Lower leg skin (tissue), 3 donors: ENCODE measurements at regions not wholly inside any gene's neighbourhood (a gene's known extent, or its start where the extent isn't known, plus 50 kb on each side); places are given as distances from the start of the nearest gene placed in this dataset.

Source experiments
- POLR2A ChIP-seq, 2 donors: fragments of 450-650 bp; IDR thresholded peaks; one replicate each; pipeline ENCODE4 v1.6.1; 2016 to 2017; ENCODE audit warnings: antibody characterized with exemption in 2 of 2, mild to moderate bottlenecking in 1 of 2, moderate library complexity in 1 of 2
- TF ChIP-seq, protein P1 (sequence below), 3 donors: fragments of 450-650 bp; IDR thresholded peaks; one replicate each; pipeline ENCODE4 v1.5.1; 2016; ENCODE audit warnings: antibody characterized with exemption in 3 of 3, mild to moderate bottlenecking in 3 of 3, moderate library complexity in 2 of 3

DNA sequence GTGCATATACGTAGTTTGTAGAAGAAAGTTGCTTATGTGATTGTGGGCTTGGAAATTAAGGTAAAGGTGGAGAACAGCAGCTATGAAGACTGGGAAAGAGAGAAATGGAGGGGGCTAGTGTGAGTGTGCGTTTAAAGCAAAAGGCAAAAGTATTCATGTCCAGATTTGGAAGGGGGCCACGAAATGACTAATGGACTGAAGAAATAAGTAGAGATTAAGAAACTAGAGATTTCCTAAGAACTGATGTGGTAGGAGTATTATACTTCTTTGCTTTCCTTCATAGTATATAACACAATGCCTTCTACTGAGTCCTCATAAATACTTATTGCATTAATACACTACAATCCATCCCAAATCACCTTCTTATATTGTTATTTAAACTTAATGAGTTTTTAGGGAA is 298.6 kb upstream of the NOVA1 start:
- TF ChIP-seq, protein P1, sequence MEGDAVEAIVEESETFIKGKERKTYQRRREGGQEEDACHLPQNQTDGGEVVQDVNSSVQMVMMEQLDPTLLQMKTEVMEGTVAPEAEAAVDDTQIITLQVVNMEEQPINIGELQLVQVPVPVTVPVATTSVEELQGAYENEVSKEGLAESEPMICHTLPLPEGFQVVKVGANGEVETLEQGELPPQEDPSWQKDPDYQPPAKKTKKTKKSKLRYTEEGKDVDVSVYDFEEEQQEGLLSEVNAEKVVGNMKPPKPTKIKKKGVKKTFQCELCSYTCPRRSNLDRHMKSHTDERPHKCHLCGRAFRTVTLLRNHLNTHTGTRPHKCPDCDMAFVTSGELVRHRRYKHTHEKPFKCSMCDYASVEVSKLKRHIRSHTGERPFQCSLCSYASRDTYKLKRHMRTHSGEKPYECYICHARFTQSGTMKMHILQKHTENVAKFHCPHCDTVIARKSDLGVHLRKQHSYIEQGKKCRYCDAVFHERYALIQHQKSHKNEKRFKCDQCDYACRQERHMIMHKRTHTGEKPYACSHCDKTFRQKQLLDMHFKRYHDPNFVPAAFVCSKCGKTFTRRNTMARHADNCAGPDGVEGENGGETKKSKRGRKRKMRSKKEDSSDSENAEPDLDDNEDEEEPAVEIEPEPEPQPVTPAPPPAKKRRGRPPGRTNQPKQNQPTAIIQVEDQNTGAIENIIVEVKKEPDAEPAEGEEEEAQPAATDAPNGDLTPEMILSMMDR (IDR thresholded peaks at IDR 0.05): no peak
- no peak for TF ChIP-seq POLR2A (IDR thresholded peaks at IDR 0.05)
